HG03460 (cell line): ENCODE measurements at regions not wholly inside any gene's neighbourhood (a gene's known extent, or its start where the extent isn't known, plus 50 kb on each side); places are given as distances from the start of the nearest gene placed in this dataset.

Experiments used
- ATAC-seq: cut with Tn5 transposase; IDR thresholded peaks from one replicate; pipeline ENCODE4 v1.9.1; 2021; ENCODE audit not compliant: unreplicated experiment

DNA sequence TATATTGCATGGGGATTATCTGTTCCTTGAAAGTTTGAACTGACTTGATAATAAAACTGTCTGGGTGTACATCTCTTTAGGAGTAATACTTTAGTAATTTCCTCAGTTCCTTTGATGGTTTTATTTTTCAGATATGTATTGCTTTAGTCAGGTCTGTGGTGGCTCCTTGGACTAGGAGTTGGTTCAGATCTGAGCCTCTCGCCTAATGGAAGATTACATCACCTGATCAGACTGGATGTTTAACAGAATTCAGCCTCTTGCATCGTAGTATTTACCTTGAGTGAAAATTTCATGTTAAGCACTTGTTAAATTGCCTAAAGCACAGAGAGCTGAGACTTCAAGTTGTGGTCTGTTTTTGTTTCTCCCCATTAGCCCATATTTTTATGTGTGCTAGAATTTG is 267.3 kb downstream of the MAP2K4 start:
- ATAC-seq: no peak

DNA sequence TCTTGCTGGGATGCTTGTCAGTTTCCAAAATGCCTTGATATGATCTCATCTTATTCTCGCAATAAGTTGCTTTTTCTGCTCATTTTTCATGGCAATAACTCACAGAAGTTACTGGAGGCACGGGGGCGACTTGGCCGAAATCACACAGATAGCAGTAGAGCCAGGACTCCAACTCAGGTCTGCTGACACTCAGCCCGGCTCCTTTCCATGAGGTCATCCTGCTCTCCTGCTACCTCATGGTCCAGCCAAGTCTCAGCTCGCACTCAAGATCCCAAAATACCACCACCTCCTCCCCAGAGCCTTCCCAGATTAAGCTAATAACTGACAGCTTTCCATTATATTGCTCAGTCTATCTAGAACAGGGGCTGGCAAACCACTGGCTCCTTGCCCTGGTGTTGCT is 269.5 kb downstream of the MAP2K4 start:
- ATAC-seq: no peak

DNA sequence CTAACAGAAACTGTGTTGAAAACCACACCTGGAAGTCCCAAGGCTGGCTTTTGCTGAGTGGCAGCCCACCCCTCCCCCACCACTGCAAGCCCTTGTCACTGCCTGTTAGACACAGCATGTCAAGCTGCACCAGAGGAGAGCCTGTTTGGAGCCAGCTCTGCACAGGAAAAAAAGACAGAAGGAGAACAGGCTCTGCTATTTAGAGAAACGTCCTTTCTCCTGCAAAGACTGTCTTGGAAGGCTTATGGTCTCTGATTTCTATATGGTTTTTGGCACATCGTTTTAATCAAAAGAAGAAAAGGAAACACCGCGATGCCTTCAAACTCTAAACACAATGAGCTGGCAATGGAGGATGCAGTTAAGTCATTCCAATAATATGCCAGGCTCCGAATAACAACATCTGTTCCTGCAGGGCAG is 275.5 kb downstream of the MAP2K4 start:
- ATAC-seq: no peak

DNA sequence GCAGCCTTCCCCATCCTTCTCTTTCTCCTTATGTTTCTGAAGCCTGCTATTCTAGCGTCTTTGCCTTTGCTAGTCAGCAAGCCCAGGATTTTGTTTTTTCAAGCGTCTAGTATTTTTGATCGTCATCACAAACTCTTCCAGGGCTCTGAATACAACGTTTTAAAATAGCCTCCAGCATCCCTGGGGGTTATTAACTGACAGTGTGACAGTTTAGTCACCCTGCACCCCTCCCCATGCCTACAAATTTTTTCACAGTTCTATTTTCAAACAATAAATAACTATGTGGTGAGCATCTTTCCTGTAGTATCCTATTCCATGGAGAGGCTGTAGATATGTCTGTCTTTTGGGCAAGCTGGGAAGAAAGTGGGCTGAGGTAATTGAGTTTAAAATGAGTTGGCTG is 280.9 kb downstream of the MAP2K4 start:
- no peak for ATAC-seq

DNA sequence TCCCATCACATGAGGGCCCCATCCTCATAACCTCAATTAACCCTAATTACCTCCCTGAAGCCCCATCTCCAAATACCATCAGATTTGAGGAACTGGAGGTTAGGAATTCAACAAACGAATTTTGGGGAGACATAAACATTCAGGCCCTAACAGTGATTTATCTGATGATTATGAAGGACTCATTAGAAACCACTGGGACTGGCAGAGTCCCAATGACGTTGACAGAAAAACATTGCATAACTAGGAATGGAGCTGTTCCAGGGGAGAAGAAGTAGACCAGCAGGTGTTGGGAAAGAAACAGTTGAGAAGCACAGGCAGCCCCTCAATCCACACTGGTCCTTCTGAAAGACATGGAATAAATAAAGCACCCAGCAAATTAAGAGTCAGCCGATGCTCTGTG is 282.0 kb downstream of the MAP2K4 start:
- ATAC-seq: no peak

DNA sequence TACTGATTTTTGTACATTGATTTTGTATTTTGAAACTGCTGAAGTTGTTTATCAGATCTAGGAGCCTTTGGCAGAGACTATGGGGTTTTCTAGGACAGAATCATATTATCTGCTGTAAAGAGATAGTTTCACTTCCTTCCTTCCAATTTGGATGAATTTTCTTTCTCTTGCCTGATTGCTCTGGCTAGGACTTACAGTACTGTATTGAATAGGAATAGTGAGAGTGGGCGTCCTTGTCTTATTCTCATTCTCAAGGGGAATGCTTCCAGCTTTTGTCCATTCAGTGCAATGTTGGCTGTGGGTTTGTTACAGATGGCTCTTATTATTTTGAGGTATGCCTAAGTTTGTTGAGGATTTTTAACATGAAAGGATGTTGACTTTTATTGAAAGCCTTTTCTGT is 290.1 kb downstream of the MAP2K4 start:
- ATAC-seq: no peak

DNA sequence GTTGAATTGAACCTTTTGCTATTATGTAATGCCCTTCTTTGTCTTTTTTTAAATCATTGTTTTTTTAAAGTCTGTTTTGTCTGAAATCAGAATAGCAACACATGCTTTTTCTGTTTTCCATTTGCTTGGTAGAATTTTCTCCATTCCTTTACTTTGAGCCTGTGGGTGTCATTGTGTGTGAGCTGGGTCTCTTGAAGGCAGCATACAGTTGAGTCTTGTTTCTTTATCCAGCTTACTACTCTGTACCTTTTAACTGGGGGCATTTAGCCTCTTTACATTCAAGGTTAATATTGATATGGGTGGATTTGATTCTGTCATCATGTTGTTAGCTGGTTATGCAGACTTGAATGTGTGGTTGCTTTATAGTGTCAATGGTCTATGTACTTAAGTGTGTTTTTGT is 292.0 kb downstream of the MAP2K4 start:
- ATAC-seq: no peak

DNA sequence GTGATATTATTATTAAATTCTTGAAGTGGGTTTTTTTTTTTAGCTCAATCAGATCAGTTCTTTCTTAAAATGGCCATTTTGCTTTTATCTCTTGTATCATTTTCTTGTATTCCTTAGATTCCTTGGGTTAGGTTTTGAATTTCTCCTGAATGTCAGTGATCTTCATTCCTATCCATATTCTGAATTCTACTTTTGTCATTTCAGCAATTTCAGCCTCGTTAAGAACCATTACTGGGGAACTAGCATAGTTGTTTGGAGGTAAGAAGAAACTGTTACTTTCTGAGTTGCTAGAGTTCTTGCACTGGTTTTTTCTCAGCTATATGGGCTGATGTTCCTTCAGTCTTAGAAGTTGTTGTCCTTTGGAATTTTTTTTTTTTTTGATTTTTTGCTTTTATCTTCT is 293.1 kb downstream of the MAP2K4 start:
- ATAC-seq: no peak

DNA sequence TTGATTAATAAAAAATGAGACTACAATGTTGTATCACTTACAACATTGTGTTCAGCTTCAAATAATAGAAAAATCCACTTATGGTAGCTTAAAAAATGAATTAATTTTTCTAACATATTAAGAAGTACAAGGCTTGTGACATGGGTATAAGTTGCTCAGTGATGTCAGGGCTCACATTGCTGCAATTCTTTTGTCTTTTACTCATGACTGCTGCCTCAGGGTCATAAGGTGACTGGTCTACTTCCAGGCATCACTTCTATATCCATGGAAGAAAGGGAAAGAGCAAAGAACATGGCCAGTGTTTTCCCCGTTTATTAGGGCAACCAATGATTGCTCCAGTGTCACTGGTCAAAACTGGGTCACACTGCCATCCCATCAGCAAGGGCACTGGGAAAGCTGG is 295.3 kb downstream of the MAP2K4 start:
- ATAC-seq: no peak

DNA sequence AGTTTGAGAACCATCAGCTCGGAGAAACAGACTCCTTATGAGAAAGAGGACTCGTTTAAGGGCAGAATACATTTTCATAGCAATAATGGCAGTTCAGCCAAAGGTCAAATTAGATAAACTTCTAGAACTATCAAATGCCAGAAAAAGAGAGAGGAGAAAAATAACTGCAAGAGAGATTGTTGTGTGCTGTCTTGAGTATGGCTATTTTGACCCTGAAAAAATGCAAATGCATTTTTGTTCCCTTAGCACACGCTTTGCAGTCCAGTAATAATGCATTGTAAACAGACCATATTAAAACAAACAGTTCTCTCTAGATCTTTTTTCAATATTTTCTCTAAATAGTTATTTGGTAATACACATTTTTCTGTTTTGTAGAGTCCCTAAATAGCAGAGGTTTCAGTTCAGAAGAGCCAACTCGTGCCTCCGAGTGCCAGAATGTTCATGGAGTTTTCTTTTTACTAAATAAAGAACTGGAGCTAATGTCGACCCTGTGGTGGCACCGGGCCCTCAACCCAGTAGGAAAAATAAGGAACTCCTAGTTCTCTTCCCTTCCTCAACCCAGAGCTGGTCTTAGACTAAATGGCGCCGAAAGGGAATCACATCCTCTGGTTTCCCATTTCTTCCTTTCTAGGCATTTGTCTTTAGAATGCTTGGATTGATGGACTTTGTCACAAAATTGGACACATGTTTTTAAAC is 298.0 kb downstream of the MAP2K4 start:
- ATAC-seq: no peak

DNA sequence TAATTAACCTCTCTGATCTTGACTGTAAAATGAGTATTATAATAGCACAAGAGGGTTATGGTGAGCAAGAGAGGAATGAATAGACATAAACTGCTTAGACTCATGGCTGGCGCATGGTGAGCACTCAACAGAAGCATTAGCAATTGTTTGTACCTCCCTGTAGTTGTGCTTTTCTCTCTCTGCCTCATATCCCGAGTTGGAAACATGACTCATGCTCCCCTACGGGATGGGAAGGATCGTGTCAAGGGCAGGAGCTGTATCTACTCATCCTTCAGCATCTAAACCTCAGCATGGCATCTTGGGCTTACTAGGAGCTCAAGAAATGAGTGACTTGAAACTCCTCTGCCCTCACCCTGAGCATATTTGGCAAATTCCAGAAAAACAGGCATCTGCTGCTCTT is 299.6 kb downstream of the MAP2K4 start:
- ATAC-seq: no peak

DNA sequence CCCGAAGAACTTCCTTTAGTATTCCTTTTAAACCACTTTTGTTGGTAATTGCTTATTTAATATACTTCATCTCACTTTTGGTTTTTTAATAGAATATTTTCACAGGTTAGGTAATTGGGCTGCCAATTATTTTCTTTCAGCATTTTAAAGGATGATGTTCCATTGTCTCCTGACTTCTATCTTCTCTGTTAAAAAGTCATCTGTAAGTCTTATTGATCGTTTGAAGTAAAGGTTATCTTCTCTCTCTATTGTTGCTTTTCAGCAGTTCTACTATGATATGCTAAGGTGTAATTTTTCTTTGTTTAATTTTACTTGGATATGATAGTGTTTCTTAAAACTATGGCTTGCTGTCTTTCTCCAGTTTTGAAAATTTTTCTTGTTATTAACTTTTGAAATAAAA is 307.5 kb downstream of the MAP2K4 start:
- no peak for ATAC-seq

DNA sequence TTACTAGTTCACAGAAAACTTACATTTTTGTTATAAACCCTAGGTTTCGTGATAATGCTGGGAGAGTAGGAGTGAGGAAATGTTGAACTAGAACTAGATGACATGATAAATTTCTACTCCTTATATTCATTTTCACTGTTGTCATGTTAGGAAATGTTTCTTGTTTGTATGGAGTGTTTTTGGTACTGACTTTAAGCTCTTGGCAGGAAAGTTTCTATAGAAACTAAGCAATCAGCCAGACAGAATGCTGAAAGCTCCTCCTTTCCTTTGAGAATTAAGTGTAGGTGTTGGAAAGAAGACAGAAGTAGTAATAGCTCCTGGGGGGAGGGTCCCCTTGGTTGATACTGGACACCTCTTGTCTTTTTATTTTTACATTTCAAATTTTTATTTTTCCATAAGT is 309.8 kb downstream of the MAP2K4 start:
- no peak for ATAC-seq

DNA sequence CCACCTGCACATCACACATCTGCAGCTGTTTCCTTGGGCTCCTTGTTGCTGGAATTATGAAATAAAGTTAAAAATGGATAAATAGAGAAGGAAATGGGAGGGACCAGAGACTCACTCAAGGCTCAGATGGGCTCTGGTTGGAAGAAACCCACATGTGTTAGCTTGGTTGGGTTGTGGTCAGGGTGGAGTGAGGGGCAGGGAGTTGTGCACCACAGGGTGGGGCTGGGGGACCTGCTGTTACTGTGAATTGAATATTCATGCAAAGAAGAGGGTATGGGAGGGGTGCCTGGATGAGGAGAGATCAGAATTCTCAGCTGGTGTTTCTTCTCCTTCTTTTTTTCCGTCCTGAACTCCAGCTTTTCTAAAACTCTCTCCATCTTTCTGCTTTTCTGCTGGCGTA is 320.7 kb downstream of the MAP2K4 start:
- no peak for ATAC-seq

DNA sequence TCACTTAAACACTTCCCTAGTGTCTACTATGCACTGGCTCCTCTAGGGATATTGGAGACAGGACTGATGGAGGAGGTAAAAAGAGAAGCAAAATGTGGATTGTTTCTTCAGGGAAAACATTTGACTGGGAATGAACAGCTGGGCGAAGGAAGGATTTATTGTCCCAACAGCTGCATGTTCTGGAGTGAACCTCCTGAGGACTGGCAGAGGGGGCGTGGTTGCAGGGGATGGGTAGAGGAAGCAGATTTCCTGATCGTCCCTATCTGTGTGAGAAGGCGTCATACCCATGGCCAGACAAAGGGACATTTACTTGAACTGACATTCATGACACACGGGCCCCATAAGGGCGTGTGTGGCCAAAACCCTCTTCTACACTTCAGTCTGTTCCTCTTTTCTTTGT is 321.5 kb downstream of the MAP2K4 start:
- ATAC-seq: no peak

DNA sequence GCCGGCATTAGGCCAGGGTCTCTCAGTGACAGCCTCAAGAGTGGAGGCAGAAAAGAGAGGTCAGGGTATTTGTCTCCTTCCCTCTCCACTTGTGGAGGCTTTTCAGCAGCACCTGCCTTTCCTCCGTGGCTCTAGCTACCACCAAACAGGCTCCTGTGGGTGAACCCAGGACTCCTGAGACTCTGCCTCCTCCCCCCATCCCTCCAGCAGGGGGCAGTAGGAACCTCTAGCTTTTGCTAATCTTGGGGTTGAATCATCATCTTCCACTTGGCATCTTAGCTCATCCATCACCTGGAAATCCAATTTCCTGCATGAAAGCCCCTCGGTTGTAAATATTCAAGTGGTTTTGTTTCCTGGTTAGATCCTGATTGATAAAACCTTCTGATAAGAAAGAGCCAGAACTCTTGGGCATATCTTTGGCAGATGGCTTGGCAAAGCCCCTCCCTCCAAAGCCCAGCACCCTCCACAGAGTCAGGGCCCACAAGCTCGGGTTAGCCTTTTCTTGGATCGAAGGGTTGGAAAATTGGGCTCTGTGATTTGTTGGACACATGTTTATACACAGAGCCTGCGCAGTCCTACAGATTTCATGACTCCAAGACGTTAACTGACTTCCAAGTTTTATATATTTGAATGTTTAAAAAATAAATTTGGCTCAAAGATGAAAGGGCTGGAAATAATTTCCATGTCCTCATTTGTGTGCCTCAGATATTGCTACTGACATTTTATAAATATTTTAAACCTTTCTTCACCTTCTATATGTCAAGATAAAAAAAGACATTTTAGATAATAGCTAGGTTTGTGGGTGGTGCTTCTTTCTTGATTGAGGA is 322.1 kb downstream of the MAP2K4 start:
- no peak for ATAC-seq

DNA sequence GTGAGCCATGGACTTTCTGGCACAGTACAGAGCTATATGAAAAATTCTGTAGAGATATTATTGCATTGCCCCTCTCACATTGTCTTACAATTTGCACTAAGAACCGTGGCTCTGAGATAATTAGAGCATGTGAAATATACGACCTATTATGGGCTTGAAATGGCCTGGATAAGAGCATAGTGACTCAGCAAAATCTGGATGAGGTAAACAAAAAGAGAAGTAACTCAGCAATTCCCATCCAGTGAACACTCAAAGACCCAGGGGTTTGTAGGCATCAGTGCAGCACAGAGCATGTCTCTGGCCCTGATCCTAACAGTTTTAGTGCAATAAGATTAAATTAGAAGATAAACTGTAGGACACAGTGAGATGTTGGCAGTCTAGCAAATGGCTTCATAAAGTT is 317.2 kb upstream of the MYOCD start:
- ATAC-seq: no peak

DNA sequence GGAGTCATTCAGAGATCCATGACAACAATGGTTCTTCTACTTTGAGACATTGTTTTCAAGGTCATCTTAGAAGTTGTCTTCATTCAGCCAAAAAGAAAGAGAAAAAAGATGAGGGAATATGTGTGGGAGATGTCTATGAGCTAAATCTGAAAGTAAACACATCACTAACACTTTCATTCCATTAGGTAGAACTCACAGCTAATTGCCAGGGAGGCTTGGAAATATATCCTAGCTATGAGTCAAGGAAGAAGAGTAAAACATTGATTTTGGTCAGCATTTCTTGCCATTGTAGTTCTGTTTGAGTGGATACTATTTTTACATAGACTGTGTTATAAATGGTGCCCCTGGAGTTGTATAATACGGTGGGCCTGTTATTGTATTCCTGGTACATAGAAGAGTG is 316.4 kb upstream of the MYOCD start:
- no peak for ATAC-seq

DNA sequence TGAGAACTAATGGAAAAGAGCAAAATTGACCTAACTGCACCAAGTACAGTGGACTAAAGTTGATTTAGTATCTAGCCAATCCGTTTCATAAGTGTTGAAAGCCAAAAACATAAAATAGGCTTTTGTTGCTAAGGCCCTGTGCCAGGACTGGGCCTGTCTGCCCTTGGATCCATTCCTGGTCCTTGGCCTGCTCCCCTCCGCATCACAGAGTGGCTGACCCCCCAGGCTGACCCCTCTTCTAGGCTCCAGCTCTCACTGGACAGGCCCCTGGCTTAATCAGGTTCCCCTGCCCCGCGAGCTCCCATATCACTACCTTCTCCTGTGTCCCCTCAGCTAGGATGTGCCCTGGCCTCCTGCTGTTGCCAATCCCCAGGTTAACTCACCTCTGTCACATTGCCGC is 313.6 kb upstream of the MYOCD start:
- no peak for ATAC-seq

DNA sequence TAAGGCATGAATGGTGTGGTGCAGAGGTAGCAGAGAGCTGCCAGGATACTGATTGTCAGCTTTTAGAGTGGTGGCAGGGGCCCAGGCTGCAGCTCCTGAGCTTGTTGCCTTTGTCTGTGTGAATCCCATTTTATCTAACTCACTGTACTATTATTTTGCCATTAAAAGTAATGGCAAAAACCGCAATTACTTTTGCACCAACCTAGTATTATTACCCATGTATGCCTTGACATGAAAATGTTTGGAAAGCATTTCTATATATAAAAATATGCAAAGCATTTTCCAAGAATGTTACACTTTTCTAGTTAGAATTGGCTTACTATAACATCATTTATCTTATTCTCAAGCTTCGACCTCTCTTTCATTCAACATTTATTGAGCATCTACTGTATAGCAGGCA is 308.1 kb upstream of the MYOCD start:
- no peak for ATAC-seq

DNA sequence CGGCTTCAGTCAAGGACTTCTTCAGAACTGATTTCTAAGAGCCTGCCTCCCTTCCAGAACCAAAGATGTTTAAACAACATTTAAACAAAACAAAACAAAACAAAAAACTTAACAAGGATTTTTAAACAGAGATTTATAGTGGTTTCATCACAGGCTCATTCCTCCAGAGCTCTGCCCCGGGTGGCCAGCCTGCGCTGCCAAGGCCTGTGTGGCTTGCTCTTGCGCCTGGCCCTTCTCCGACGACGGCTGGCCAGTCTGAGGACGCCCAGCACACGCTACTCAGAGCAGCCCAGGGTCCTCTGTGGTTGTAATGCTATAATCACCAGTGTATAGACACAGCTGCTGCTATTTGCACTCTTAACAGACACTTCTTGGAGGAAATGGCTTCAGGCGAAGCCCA is 307.2 kb upstream of the MYOCD start:
- no peak for ATAC-seq

DNA sequence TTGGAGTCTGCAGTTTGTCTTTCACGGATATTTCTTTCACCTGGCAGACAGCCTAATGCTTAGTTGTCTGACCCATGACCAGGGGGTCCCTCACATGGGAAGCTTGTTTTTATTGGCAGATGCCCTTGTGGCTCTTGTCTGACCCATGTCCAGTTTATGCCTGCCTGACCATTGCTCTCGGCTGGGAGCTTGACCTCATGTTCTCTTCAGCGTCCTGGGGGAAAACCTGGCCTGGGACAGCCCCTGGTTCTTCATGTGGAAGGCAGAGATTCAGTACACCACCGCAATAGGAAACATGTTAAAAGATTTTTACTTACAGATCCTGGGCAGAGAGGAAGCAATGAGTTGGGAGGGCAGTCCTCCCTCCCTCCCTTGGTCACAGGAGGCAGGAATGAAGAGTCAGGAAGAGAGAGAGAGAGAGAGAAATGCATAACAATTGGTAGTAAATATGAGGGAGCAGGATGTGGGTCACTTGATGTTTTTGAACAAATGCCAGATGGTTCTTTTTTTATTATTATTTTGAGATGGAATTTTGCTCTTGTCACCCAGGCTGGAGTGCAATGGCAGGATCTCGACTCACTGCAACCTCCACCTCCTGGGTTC is 302.7 kb upstream of the MYOCD start:
- no peak for ATAC-seq
